Peyer's patch (tissue), 4 donors: ENCODE measurements at regions not wholly inside any gene's neighbourhood (a gene's known extent, or its start where the extent isn't known, plus 50 kb on each side); places are given as distances from the start of the nearest gene placed in this dataset.
A peak's percentile ranks its signal among the peaks of the same experiment; 100 is the strongest.
"Not testable (repeated sequence)": the region's sequence is repeated elsewhere in the genome, so short reads cannot be mapped to it uniquely, and the experiment has no call there.

Experiments
- DNase-seq, 3 donors: peaks; one replicate each; pipeline ENCODE4 v3.0.0-alpha.2; 2017 to 2019
- H3K27ac ChIP-seq, 4 donors: fragments of 200-600 bp; sonication (generic); one replicate each; pipeline ENCODE4 v1.5.1; 2016 to 2019
- H3K27me3 ChIP-seq, 2 donors: fragments of 200-600 bp; sonication (generic); one replicate each; pipeline ENCODE4 v1.5.1; 2019
- H3K36me3 ChIP-seq, 3 donors: fragments of 200-600 bp; sonication (generic); one replicate each; pipeline ENCODE4 v1.5.1; 2016 to 2019
- H3K4me1 ChIP-seq, 4 donors: fragments of 200-600 bp; sonication (generic); one replicate each; pipeline ENCODE4 v1.5.1; 2016 to 2019
- H3K4me3 ChIP-seq, 4 donors: fragments of 200-600 bp; sonication (generic); 1 replicate in 3 of 4; 2 replicates in 1 of 4; pipeline ENCODE4 v1.5.1; 2016 to 2019; ENCODE audit warnings: mild to moderate bottlenecking in 1 of 4
- H3K9me3 ChIP-seq, 4 donors: fragments of 200-600 bp; sonication (generic); one replicate each; pipeline ENCODE4 v1.5.1; 2016 to 2019; ENCODE audit warnings: mild to moderate bottlenecking in 1 of 4
- POLR2A ChIP-seq, 2 donors: fragments of 450-650 bp; IDR thresholded peaks; one replicate each; pipeline ENCODE4 v1.5.1; 2017; ENCODE audit warnings: antibody characterized with exemption in 2 of 2, mild to moderate bottlenecking in 2 of 2, moderate library complexity in 2 of 2
- TF ChIP-seq, protein P1 (sequence below), 6 experiments: fragments of 450-650 bp in 4 of 6; fragments of 200-600 bp in 2 of 6; sonication (generic) in 1 of 6; IDR thresholded peaks; one replicate each; pipeline ENCODE4 v1.5.1; 2017 to 2019; ENCODE audit warnings: antibody characterized with exemption in 6 of 6, mild to moderate bottlenecking in 3 of 6, moderate library complexity in 1 of 6

DNA sequence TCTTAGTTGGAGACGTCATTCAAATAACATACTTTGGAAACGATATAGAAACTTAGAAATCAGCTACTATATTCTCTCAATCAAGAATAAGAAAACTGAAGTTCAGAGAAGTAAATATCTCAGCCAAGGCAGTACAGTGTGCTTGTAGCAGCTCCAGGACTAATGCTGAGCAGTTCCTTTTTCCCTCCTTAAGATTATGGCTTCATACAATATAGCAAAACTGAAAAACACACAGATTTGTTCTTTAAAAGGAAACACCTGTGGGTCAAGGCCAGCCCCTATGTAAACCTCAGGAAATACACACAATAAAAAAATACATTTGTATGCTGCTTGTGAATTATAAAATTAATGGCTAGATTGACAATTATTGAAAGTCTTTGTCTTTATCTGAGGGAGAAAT is 212.7 kb upstream of the EDNRB start:
- Histone ChIP-seq H3K4me3 (no peak overlapping the region), H3K36me3 (no peaks in the 10 kb centered on the region), H3K4me1 (no peaks in the 10 kb centered on the region), H3K27ac (no peak overlapping the region), H3K27me3 (no peaks in the 10 kb centered on the region), H3K9me3 (no peaks in the 10 kb centered on the region)
- DNase-seq = no peak
- no peak for TF ChIP-seq POLR2A (IDR thresholded peaks at IDR 0.05)
- TF ChIP-seq, protein P1, sequence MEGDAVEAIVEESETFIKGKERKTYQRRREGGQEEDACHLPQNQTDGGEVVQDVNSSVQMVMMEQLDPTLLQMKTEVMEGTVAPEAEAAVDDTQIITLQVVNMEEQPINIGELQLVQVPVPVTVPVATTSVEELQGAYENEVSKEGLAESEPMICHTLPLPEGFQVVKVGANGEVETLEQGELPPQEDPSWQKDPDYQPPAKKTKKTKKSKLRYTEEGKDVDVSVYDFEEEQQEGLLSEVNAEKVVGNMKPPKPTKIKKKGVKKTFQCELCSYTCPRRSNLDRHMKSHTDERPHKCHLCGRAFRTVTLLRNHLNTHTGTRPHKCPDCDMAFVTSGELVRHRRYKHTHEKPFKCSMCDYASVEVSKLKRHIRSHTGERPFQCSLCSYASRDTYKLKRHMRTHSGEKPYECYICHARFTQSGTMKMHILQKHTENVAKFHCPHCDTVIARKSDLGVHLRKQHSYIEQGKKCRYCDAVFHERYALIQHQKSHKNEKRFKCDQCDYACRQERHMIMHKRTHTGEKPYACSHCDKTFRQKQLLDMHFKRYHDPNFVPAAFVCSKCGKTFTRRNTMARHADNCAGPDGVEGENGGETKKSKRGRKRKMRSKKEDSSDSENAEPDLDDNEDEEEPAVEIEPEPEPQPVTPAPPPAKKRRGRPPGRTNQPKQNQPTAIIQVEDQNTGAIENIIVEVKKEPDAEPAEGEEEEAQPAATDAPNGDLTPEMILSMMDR (IDR thresholded peaks at IDR 0.05) = no peak

- H3K27me3 ChIP-seq = no peaks in the 10 kb centered on the region
- no peak overlapping the region for H3K27ac ChIP-seq
- no peak overlapping the region for H3K4me3 ChIP-seq
- H3K4me1 ChIP-seq = no peaks in the 10 kb centered on the region
- no peaks in the 10 kb centered on the region for H3K36me3 ChIP-seq
- no peak for DNase-seq
- TF ChIP-seq, protein P1 (IDR thresholded peaks at IDR 0.05) = no peak
- TF ChIP-seq POLR2A (IDR thresholded peaks at IDR 0.05) = no peak
- no peaks in the 10 kb centered on the region for H3K9me3 ChIP-seq
Measured at GRCh38 chr13:78129823-78130222, 211.2 kb upstream of the EDNRB start.

DNA sequence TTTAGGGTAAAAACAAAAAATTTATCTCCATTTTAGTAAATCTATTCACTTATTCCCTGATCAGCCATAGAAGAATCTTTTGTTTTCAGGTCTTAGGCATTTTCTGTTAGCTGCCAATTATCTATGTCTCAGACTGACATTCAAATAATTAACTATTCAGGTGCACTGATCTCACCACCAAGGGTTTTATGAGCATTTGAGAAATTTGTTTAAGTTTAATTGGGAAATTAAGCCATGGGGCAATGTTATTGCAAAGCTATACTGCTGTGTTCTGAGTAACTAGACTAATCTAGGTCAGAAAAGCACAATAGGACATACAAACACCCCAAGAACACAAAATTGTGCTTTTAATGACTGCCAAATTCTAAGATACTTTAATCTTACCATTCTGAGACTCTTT is 210.7 kb upstream of the EDNRB start:
- TF ChIP-seq POLR2A (IDR thresholded peaks at IDR 0.05) = no peak
- TF ChIP-seq, protein P1 (IDR thresholded peaks at IDR 0.05) = no peak
- no peaks in the 10 kb centered on the region for H3K36me3 ChIP-seq
- H3K9me3 ChIP-seq = no peaks in the 10 kb centered on the region
- no peaks in the 10 kb centered on the region for H3K27me3 ChIP-seq
- no peaks in the 10 kb centered on the region for H3K4me1 ChIP-seq
- H3K27ac ChIP-seq = no peak overlapping the region
- DNase-seq = no peak
- H3K4me3 ChIP-seq = no peak overlapping the region

- TF ChIP-seq, protein P1 (IDR thresholded peaks at IDR 0.05) = peak; percentile 63 to 78 (median 72)
- no peak for TF ChIP-seq POLR2A (IDR thresholded peaks at IDR 0.05)
- Histone ChIP-seq H3K27me3 (no peaks in the 10 kb centered on the region), H3K27ac (no peak overlapping the region), H3K9me3 (no peaks in the 10 kb centered on the region), H3K4me3 (no peak overlapping the region), H3K4me1 (no peaks in the 10 kb centered on the region), H3K36me3 (no peaks in the 10 kb centered on the region)
- peak in 2 of 3 donors; percentile 19 to 67 for DNase-seq
Measured at GRCh38 chr13:78121459-78122348, 203.1 kb upstream of the EDNRB start.

GRCh38 chr13:78121001-78121400 is 202.4 kb upstream of the EDNRB start:
- DNase-seq = no peak
- Histone ChIP-seq H3K27ac (no peak overlapping the region), H3K27me3 (no peaks in the 10 kb centered on the region), H3K9me3 (no peaks in the 10 kb centered on the region), H3K4me3 (no peak overlapping the region), H3K4me1 (no peaks in the 10 kb centered on the region), H3K36me3 (no peaks in the 10 kb centered on the region)
- TF ChIP-seq POLR2A (IDR thresholded peaks at IDR 0.05) = no peak
- TF ChIP-seq, protein P1 (IDR thresholded peaks at IDR 0.05) = no peak

DNA sequence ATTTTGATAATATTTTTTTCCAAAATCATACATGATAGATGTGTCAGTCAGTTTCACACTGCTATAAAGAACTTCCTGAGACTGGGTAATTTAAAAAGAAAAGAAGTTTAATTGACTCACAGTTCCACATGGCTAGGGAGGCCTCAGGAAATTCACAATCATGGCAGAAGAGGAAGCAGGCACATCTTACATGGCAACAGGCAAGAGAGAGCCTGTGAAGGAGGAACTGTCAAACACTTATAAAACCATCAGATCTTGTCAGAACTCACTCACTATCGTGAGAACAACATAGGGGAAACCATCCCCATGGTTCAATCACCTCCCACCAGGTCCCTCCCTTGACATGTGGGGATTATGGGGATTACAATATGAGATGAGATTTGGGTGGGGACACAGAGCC is 201.5 kb upstream of the EDNRB start:
- not testable (repeated sequence) for H3K36me3 ChIP-seq, H3K9me3 ChIP-seq, H3K27me3 ChIP-seq, H3K4me1 ChIP-seq, H3K4me3 ChIP-seq, DNase-seq, H3K27ac ChIP-seq

- H3K27ac ChIP-seq, H3K27me3 ChIP-seq, H3K9me3 ChIP-seq, H3K36me3 ChIP-seq, H3K4me1 ChIP-seq, DNase-seq, H3K4me3 ChIP-seq: not testable (repeated sequence)
Measured at GRCh38 chr13:78117070-78117469, 198.4 kb upstream of the EDNRB start.
